ENCODE measurements at regions not wholly inside any gene's neighbourhood (a gene's known extent, or its start where the extent isn't known, plus 50 kb on each side); places are given as distances from the start of the nearest gene placed in this dataset.

- no peak for TF ChIP-seq SIRT6 (IDR thresholded peaks at IDR 0.05; ENCODE audit: low read length)
- TF ChIP-seq TEAD4 (IDR thresholded peaks at IDR 0.05; ENCODE audit: low read depth, low read length) = no peak
- no peak for TF ChIP-seq GTF2F1 (IDR thresholded peaks at IDR 0.05; ENCODE audit: borderline replicate concordance, low read depth, low read length)
- TF ChIP-seq SP2 (IDR thresholded peaks at IDR 0.05; ENCODE audit: low read length) = no peak
- no peak for TF ChIP-seq HDAC6 (IDR thresholded peaks at IDR 0.05; ENCODE audit: low read depth, low read length)
Observed at GRCh38 chr1:220438741-220439140, 89.2 kb upstream of the MARK1 start (continued).

All from H1 (cell line).